Body of pancreas (tissue), 4 donors: ENCODE measurements at regions not wholly inside any gene's neighbourhood (a gene's known extent, or its start where the extent isn't known, plus 50 kb on each side); places are given as distances from the start of the nearest gene placed in this dataset.

Experiments
- ATAC-seq: fragments of 150-250 bp; one replicate; pipeline ENCODE4 v1.9.1; 2016
- DNase-seq, 4 donors: peaks; one replicate each; pipeline ENCODE4 v3.0.0-alpha.2; 2019
- H3K27ac ChIP-seq, 4 donors: fragments of 200-600 bp; sonication (generic); 1 replicate in 3 of 4; 2 replicates in 1 of 4; pipeline versions ENCODE4 v1.5.1 to v1.6.1; 2016 to 2019; ENCODE audit warnings: mild to moderate bottlenecking in 1 of 4, mixed read lengths in 1 of 4, moderate library complexity in 1 of 4
- H3K27me3 ChIP-seq, 2 donors: fragments of 200-600 bp; sonication (generic); one replicate each; pipeline ENCODE4 v1.6.0; 2016; ENCODE audit warnings: mild to moderate bottlenecking in 1 of 2
- H3K36me3 ChIP-seq, 2 donors: fragments of 200-600 bp; sonication (generic); replicated peaks in 1 of 2; 2 replicates each; pipeline ENCODE4 v1.5.1; 2016; ENCODE audit warnings: low read depth in 2 of 2; ENCODE audit not compliant: insufficient read depth in 1 of 2
- H3K4me1 ChIP-seq: fragments of 200-600 bp; sonication (generic); one replicate; pipeline ENCODE4 v1.6.0; 2016
- H3K4me3 ChIP-seq, 2 donors: fragments of 200-600 bp; sonication (generic); 1 replicate in 1 of 2; 2 replicates in 1 of 2; pipeline ENCODE4 v1.5.1; 2016 to 2019
- H3K9me3 ChIP-seq, 3 donors: fragments of 200-600 bp; sonication (generic); 1 replicate in 2 of 3; 2 replicates in 1 of 3; pipeline ENCODE4 v1.5.1; 2016
- CTCF ChIP-seq, 7 experiments: fragments of 450-650 bp in 4 of 7; fragments of 200-600 bp in 3 of 7; sonication (generic) in 3 of 7; IDR thresholded peaks; one replicate each; pipeline ENCODE4 v1.5.1; 2016 to 2019; ENCODE audit warnings: antibody characterized with exemption in 7 of 7
- POLR2A ChIP-seq, 3 donors: fragments of 450-650 bp; IDR thresholded peaks; one replicate each; pipeline ENCODE4 v1.6.1; 2016; ENCODE audit warnings: antibody characterized with exemption in 3 of 3, mild to moderate bottlenecking in 2 of 3
- WGBS, 2 donors: methylation state at CpG; one replicate each; pipeline ENCODE4 v1.1.5; 2017; 5-methylcytosine and 5-hydroxymethylcytosine counted together
- intact Hi-C: fragments of 100-400 bp; cut with DNase I; formaldehyde crosslinking; loops from one replicate; pipeline ENCODE4 v1.15.1; 2023

GRCh38 chr7:118745927-118746326, 521.4 kb downstream of the ANKRD7 start:
- ATAC-seq: no peak
- Histone ChIP-seq H3K9me3 (no peaks in the 10 kb centered on the region), H3K27me3 (no peaks in the 10 kb centered on the region), H3K4me1 (no peaks in the 10 kb centered on the region), H3K4me3 (no peak overlapping the region), H3K27ac (no peak overlapping the region), H3K36me3 (no peaks in the 10 kb centered on the region)
- 6 to 16% methylated on average over 1 of the region's 1 CpG for WGBS, 2 donors
- intact Hi-C loops: no loop called here
- no peak for DNase-seq
- TF ChIP-seq CTCF (IDR thresholded peaks at IDR 0.05) (no peak), POLR2A (IDR thresholded peaks at IDR 0.05) (no peak)

- no peak overlapping the region for H3K4me3 ChIP-seq
- H3K9me3 ChIP-seq: no peaks in the 10 kb centered on the region
- ATAC-seq (no peak), DNase-seq (no peak)
- no peaks in the 10 kb centered on the region for H3K27me3 ChIP-seq
- intact Hi-C loops: no loop called here
- TF ChIP-seq POLR2A (IDR thresholded peaks at IDR 0.05): no peak
- no peak for TF ChIP-seq CTCF (IDR thresholded peaks at IDR 0.05)
- no peaks in the 10 kb centered on the region for H3K4me1 ChIP-seq
- H3K27ac ChIP-seq: no peak overlapping the region
- H3K36me3 ChIP-seq: no peaks in the 10 kb centered on the region
Measured at GRCh38 chr7:118747473-118747872, 523.0 kb downstream of the ANKRD7 start.

DNA sequence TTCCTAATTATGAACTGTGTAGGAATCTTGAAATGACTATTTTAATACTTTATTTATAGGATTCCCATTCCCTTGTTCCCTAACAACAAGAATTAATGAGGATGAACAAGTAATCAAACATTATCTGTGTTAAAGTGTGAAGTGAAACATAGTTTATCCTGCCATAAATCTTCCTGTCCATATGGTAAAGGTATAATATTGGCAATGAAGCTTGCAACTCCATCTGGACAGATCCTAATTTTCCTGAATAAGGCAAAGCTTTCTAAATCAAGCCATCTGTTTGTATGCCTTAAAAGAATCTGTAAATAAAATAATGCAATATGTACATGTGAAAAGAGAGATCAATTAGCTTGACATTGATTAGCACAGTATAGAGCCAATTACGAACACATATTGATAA, 529.0 kb downstream of the ANKRD7 start:
- Histone ChIP-seq H3K4me3 (no peak overlapping the region), H3K36me3 (no peaks in the 10 kb centered on the region), H3K4me1 (no peaks in the 10 kb centered on the region), H3K27ac (no peak overlapping the region), H3K27me3 (no peaks in the 10 kb centered on the region), H3K9me3 (no peaks in the 10 kb centered on the region)
- 58 to 77% methylated on average over 1 of the region's 1 CpG for WGBS, 2 donors
- intact Hi-C loops: no loop called here
- TF ChIP-seq CTCF (IDR thresholded peaks at IDR 0.05): no peak
- no peak for TF ChIP-seq POLR2A (IDR thresholded peaks at IDR 0.05)
- ATAC-seq (no peak), DNase-seq (no peak)

- Histone ChIP-seq H3K27me3 (no peaks in the 10 kb centered on the region), H3K9me3 (no peaks in the 10 kb centered on the region), H3K4me3 (no peak overlapping the region), H3K4me1 (no peaks in the 10 kb centered on the region), H3K27ac (no peak overlapping the region), H3K36me3 (no peaks in the 10 kb centered on the region)
- no peak for TF ChIP-seq POLR2A (IDR thresholded peaks at IDR 0.05)
- no peak for TF ChIP-seq CTCF (IDR thresholded peaks at IDR 0.05)
- intact Hi-C loops: no loop called here
- 30 to 47% methylated on average over 3 of the region's 3 CpGs for WGBS, 2 donors
- DNase-seq: no peak
- no peak for ATAC-seq
Measured at GRCh38 chr7:118754608-118755007, 530.1 kb downstream of the ANKRD7 start.

- no peak for TF ChIP-seq CTCF (IDR thresholded peaks at IDR 0.05)
- TF ChIP-seq POLR2A (IDR thresholded peaks at IDR 0.05): no peak
- Histone ChIP-seq H3K4me1 (no peaks in the 10 kb centered on the region), H3K36me3 (no peaks in the 10 kb centered on the region), H3K4me3 (no peak overlapping the region), H3K27ac (no peak overlapping the region), H3K9me3 (no peaks in the 10 kb centered on the region), H3K27me3 (no peaks in the 10 kb centered on the region)
- no peak for ATAC-seq
- DNase-seq: no peak
- WGBS, 2 donors: 29 to 57% methylated on average over 3 of the region's 3 CpGs
- intact Hi-C loops: no loop called here
Measured at GRCh38 chr7:118755067-118755625, 530.6 kb downstream of the ANKRD7 start.
